ENCODE measurements at regions not wholly inside any gene's neighbourhood (a gene's known extent, or its start where the extent isn't known, plus 50 kb on each side); places are given as distances from the start of the nearest gene placed in this dataset.
"Not testable (repeated sequence)": the region's sequence is repeated elsewhere in the genome, so short reads cannot be mapped to it uniquely, and the experiment has no call there.

GRCh38 chr2:192657362-192657761, 462.6 kb upstream of the TMEFF2 start:
- Histone ChIP-seq H3K9ac (ENCODE audit: low read depth in 1 of 2, low read length in 2 of 2) (no peak overlapping the region), H3K27ac (ENCODE audit: low read depth, low read length) (no peak overlapping the region), H3K27me3 (ENCODE audit: control insufficient read depth in 1 of 2, insufficient read depth in 2 of 2, low read length in 2 of 2) (no peaks in the 10 kb centered on the region), H3K4me3 (ENCODE audit: low read depth in 1 of 2, low read length in 2 of 2) (no peak overlapping the region), H3K9me3 (ENCODE audit: control insufficient read depth in 1 of 2, low read length in 2 of 2) (no peaks in the 10 kb centered on the region), H3K4me1 (ENCODE audit: control insufficient read depth in 1 of 2, insufficient read depth in 2 of 2, low read length in 2 of 2) (peaks cover 0 to 7% of the 10 kb centered on the region in 2 donors), H3K36me3 (ENCODE audit: control insufficient read depth in 1 of 2, insufficient read depth in 2 of 2, low read length in 2 of 2) (no peaks in the 10 kb centered on the region)

GRCh38 chr2:192655916-192656315, 461.2 kb upstream of the TMEFF2 start:
- Histone ChIP-seq H3K9me3 (ENCODE audit: control insufficient read depth in 1 of 2, low read length in 2 of 2) (no peaks in the 10 kb centered on the region), H3K4me1 (ENCODE audit: control insufficient read depth in 1 of 2, insufficient read depth in 2 of 2, low read length in 2 of 2) (peaks cover 0 to 7% of the 10 kb centered on the region in 2 donors), H3K4me3 (ENCODE audit: low read depth in 1 of 2, low read length in 2 of 2) (no peak overlapping the region), H3K27me3 (ENCODE audit: control insufficient read depth in 1 of 2, insufficient read depth in 2 of 2, low read length in 2 of 2) (no peaks in the 10 kb centered on the region), H3K9ac (ENCODE audit: low read depth in 1 of 2, low read length in 2 of 2) (no peak overlapping the region), H3K27ac (ENCODE audit: low read depth, low read length) (no peak overlapping the region), H3K36me3 (ENCODE audit: control insufficient read depth in 1 of 2, insufficient read depth in 2 of 2, low read length in 2 of 2) (no peaks in the 10 kb centered on the region)

GRCh38 chr2:192645811-192646598, 451.3 kb upstream of the TMEFF2 start:
- H3K4me3 ChIP-seq (ENCODE audit: low read depth in 1 of 2, low read length in 2 of 2) = no peak overlapping the region
- H3K27ac ChIP-seq (ENCODE audit: low read depth, low read length) = no peak overlapping the region
- H3K36me3 ChIP-seq (ENCODE audit: control insufficient read depth in 1 of 2, insufficient read depth in 2 of 2, low read length in 2 of 2) = no peaks in the 10 kb centered on the region
- no peak overlapping the region for H3K9ac ChIP-seq (ENCODE audit: low read depth in 1 of 2, low read length in 2 of 2)
- H3K9me3 ChIP-seq (ENCODE audit: control insufficient read depth in 1 of 2, low read length in 2 of 2) = no peaks in the 10 kb centered on the region
- no peaks in the 10 kb centered on the region for H3K27me3 ChIP-seq (ENCODE audit: control insufficient read depth in 1 of 2, insufficient read depth in 2 of 2, low read length in 2 of 2)
- H3K4me1 ChIP-seq (ENCODE audit: control insufficient read depth in 1 of 2, insufficient read depth in 2 of 2, low read length in 2 of 2) = no peaks in the 10 kb centered on the region

- Histone ChIP-seq H3K4me1 (ENCODE audit: control insufficient read depth in 1 of 2, insufficient read depth in 2 of 2, low read length in 2 of 2) (no peaks in the 10 kb centered on the region), H3K27me3 (ENCODE audit: control insufficient read depth in 1 of 2, insufficient read depth in 2 of 2, low read length in 2 of 2) (no peaks in the 10 kb centered on the region), H3K4me3 (ENCODE audit: low read depth in 1 of 2, low read length in 2 of 2) (no peak overlapping the region), H3K9me3 (ENCODE audit: control insufficient read depth in 1 of 2, low read length in 2 of 2) (no peaks in the 10 kb centered on the region), H3K27ac (ENCODE audit: low read depth, low read length) (no peak overlapping the region), H3K9ac (ENCODE audit: low read depth in 1 of 2, low read length in 2 of 2) (no peak overlapping the region), H3K36me3 (ENCODE audit: control insufficient read depth in 1 of 2, insufficient read depth in 2 of 2, low read length in 2 of 2) (no peaks in the 10 kb centered on the region)
These were observed 439.8 kb upstream of the TMEFF2 start for GRCh38 chr2:192634557-192634956.

GRCh38 chr2:192628017-192628416, 433.3 kb upstream of the TMEFF2 start:
- no peaks in the 10 kb centered on the region for H3K27me3 ChIP-seq (ENCODE audit: control insufficient read depth in 1 of 2, insufficient read depth in 2 of 2, low read length in 2 of 2)
- H3K4me3 ChIP-seq (ENCODE audit: low read depth in 1 of 2, low read length in 2 of 2) = no peak overlapping the region
- H3K4me1 ChIP-seq (ENCODE audit: control insufficient read depth in 1 of 2, insufficient read depth in 2 of 2, low read length in 2 of 2) = no peaks in the 10 kb centered on the region
- H3K9ac ChIP-seq (ENCODE audit: low read depth in 1 of 2, low read length in 2 of 2) = no peak overlapping the region
- no peak overlapping the region for H3K27ac ChIP-seq (ENCODE audit: low read depth, low read length)
- H3K9me3 ChIP-seq (ENCODE audit: control insufficient read depth in 1 of 2, low read length in 2 of 2) = no peaks in the 10 kb centered on the region
- no peaks in the 10 kb centered on the region for H3K36me3 ChIP-seq (ENCODE audit: control insufficient read depth in 1 of 2, insufficient read depth in 2 of 2, low read length in 2 of 2)

GRCh38 chr2:192615105-192615504, 420.4 kb upstream of the TMEFF2 start:
- Histone ChIP-seq H3K4me3 (ENCODE audit: low read depth in 1 of 2, low read length in 2 of 2) (no peak overlapping the region), H3K9ac (ENCODE audit: low read depth in 1 of 2, low read length in 2 of 2) (no peak overlapping the region), H3K27me3 (ENCODE audit: control insufficient read depth in 1 of 2, insufficient read depth in 2 of 2, low read length in 2 of 2) (no peaks in the 10 kb centered on the region), H3K36me3 (ENCODE audit: control insufficient read depth in 1 of 2, insufficient read depth in 2 of 2, low read length in 2 of 2) (no peaks in the 10 kb centered on the region), H3K27ac (ENCODE audit: low read depth, low read length) (no peak overlapping the region), H3K4me1 (ENCODE audit: control insufficient read depth in 1 of 2, insufficient read depth in 2 of 2, low read length in 2 of 2) (no peaks in the 10 kb centered on the region), H3K9me3 (ENCODE audit: control insufficient read depth in 1 of 2, low read length in 2 of 2) (no peaks in the 10 kb centered on the region)

GRCh38 chr2:192604295-192604694, 409.6 kb upstream of the TMEFF2 start:
- no peak overlapping the region for H3K4me3 ChIP-seq (ENCODE audit: low read depth in 1 of 2, low read length in 2 of 2)
- H3K27ac ChIP-seq (ENCODE audit: low read depth, low read length) = no peak overlapping the region
- H3K9ac ChIP-seq (ENCODE audit: low read depth in 1 of 2, low read length in 2 of 2) = no peak overlapping the region
- H3K4me1 ChIP-seq (ENCODE audit: control insufficient read depth in 1 of 2, insufficient read depth in 2 of 2, low read length in 2 of 2) = no peaks in the 10 kb centered on the region
- no peaks in the 10 kb centered on the region for H3K36me3 ChIP-seq (ENCODE audit: control insufficient read depth in 1 of 2, insufficient read depth in 2 of 2, low read length in 2 of 2)
- H3K27me3 ChIP-seq (ENCODE audit: control insufficient read depth in 1 of 2, insufficient read depth in 2 of 2, low read length in 2 of 2) = no peaks in the 10 kb centered on the region
- H3K9me3 ChIP-seq (ENCODE audit: control insufficient read depth in 1 of 2, low read length in 2 of 2) = peaks cover 0 to 3% of the 10 kb centered on the region in 2 donors

GRCh38 chr2:192598649-192599048, 403.9 kb upstream of the TMEFF2 start:
- H3K36me3 ChIP-seq (ENCODE audit: control insufficient read depth in 1 of 2, insufficient read depth in 2 of 2, low read length in 2 of 2); H3K9me3 ChIP-seq (ENCODE audit: control insufficient read depth in 1 of 2, low read length in 2 of 2); H3K27ac ChIP-seq (ENCODE audit: low read depth, low read length); H3K27me3 ChIP-seq (ENCODE audit: control insufficient read depth in 1 of 2, insufficient read depth in 2 of 2, low read length in 2 of 2); H3K9ac ChIP-seq (ENCODE audit: low read depth in 1 of 2, low read length in 2 of 2); H3K4me1 ChIP-seq (ENCODE audit: control insufficient read depth in 1 of 2, insufficient read depth in 2 of 2, low read length in 2 of 2); H3K4me3 ChIP-seq (ENCODE audit: low read depth in 1 of 2, low read length in 2 of 2): not testable (repeated sequence)

GRCh38 chr2:192593561-192593960, 398.8 kb upstream of the TMEFF2 start:
- Histone ChIP-seq H3K4me3 (ENCODE audit: low read depth in 1 of 2, low read length in 2 of 2) (no peak overlapping the region), H3K9me3 (ENCODE audit: control insufficient read depth in 1 of 2, low read length in 2 of 2) (no peaks in the 10 kb centered on the region), H3K27me3 (ENCODE audit: control insufficient read depth in 1 of 2, insufficient read depth in 2 of 2, low read length in 2 of 2) (no peaks in the 10 kb centered on the region), H3K4me1 (ENCODE audit: control insufficient read depth in 1 of 2, insufficient read depth in 2 of 2, low read length in 2 of 2) (no peaks in the 10 kb centered on the region), H3K36me3 (ENCODE audit: control insufficient read depth in 1 of 2, insufficient read depth in 2 of 2, low read length in 2 of 2) (no peaks in the 10 kb centered on the region), H3K9ac (ENCODE audit: low read depth in 1 of 2, low read length in 2 of 2) (no peak overlapping the region), H3K27ac (ENCODE audit: low read depth, low read length) (no peak overlapping the region)

- Histone ChIP-seq H3K27ac (ENCODE audit: low read depth, low read length) (no peak overlapping the region), H3K4me1 (ENCODE audit: control insufficient read depth in 1 of 2, insufficient read depth in 2 of 2, low read length in 2 of 2) (no peaks in the 10 kb centered on the region), H3K36me3 (ENCODE audit: control insufficient read depth in 1 of 2, insufficient read depth in 2 of 2, low read length in 2 of 2) (no peaks in the 10 kb centered on the region), H3K9ac (ENCODE audit: low read depth in 1 of 2, low read length in 2 of 2) (no peak overlapping the region), H3K4me3 (ENCODE audit: low read depth in 1 of 2, low read length in 2 of 2) (no peak overlapping the region), H3K27me3 (ENCODE audit: control insufficient read depth in 1 of 2, insufficient read depth in 2 of 2, low read length in 2 of 2) (no peaks in the 10 kb centered on the region), H3K9me3 (ENCODE audit: control insufficient read depth in 1 of 2, low read length in 2 of 2) (no peaks in the 10 kb centered on the region)
These were observed 396.9 kb upstream of the TMEFF2 start for GRCh38 chr2:192591617-192592016.

Measured in duodenal mucosa (tissue), 2 donors.